Pancreas (tissue), 10 donors: ENCODE measurements at regions not wholly inside any gene's neighbourhood (a gene's known extent, or its start where the extent isn't known, plus 50 kb on each side); places are given as distances from the start of the nearest gene placed in this dataset.

Experiments
- ATAC-seq, 4 donors: fragments of 200-7000 bp; cut with Tn5 transposase; one replicate each; pipeline versions ENCODE4 v1.8.0 to v1.9.1; 2020; ENCODE audit warnings: mild to moderate bottlenecking in 4 of 4, moderate library complexity in 4 of 4
- DNase-seq, 6 donors: peaks; one replicate each; pipeline ENCODE4 v3.0.0-alpha.2; 2020
- FAIRE-seq: peaks from 2 replicates; lab custom pipeline; 2012; peaks lifted over from hg19 to GRCh38; lab: Jason Lieb, UNC
- H3K27ac ChIP-seq, 4 donors: fragments of 200-600 bp; sonication (generic); 1 replicate in 3 of 4; 2 replicates in 1 of 4; pipeline versions ENCODE4 v1.5.0 to v1.8.0; 2020
- H3K27me3 ChIP-seq, 4 donors: fragments of 200-600 bp; one replicate each; pipeline ENCODE4 v1.8.0; 2021
- H3K36me3 ChIP-seq, 3 donors: fragments of 200-600 bp; sonication (generic) in 1 of 3; one replicate each; pipeline versions ENCODE4 v1.5.0 to v1.8.0; 2020 to 2021
- H3K4me1 ChIP-seq, 3 donors: fragments of 200-600 bp; one replicate each; pipeline ENCODE4 v1.8.0; 2021
- H3K4me3 ChIP-seq, 4 donors: fragments of 200-600 bp; sonication (generic) in 2 of 4; one replicate each; pipeline versions ENCODE4 v1.5.0 to v1.8.0; 2020 to 2021
- H3K9me3 ChIP-seq, 4 donors: fragments of 200-600 bp; one replicate each; pipeline ENCODE4 v1.8.0; 2021
- CTCF ChIP-seq, 4 donors: fragments of 200-600 bp; sonication (generic) in 3 of 4; IDR thresholded peaks; one replicate each; pipeline versions ENCODE4 v1.5.0 to v1.8.0; 2021; ENCODE audit warnings: antibody characterized with exemption in 4 of 4
- whole genome bisulfite sequencing, 2 donors: extraction: QIAGEN DNeasy Blood & Tissue Kit; methylation state at CpG; one replicate each; pipeline ENCODE4 v1.1.7; 2013; 5-methylcytosine and 5-hydroxymethylcytosine counted together
- intact Hi-C, 3 donors: fragments of 100-400 bp; cut with DNase I; formaldehyde crosslinking; loops; one replicate each; pipeline versions ENCODE4 v1.11.1 to v1.14.2; 2022
- donor health status: healthy with polysubstance abuse.
- donor health status: DM: no; HTN: no; CAD: no; lungs with moderate emphysema.
- donor health status: DM: no; HTN: no; CAD: no.
- donor health status: control.
- donor health status: control.
- donor health status: Bipolar disorder and iron deficiency.
- donor health status: DM: yes; HTN: yes; CAD: no.
- donor health status: DM: no; HTN: no; CAD: no.
- donor health status: DM: no; HTN: no; CAD: no.
- donor health status: DM: yes; HTN: yes; CAD: no.

GRCh38 chr10:131519723-131520605 is 208.4 kb upstream of the TCERG1L start:
- Histone ChIP-seq H3K9me3 (no peaks in the 10 kb centered on the region), H3K4me3 (no peak overlapping the region), H3K36me3 (no peaks in the 10 kb centered on the region), H3K27me3 (no peaks in the 10 kb centered on the region), H3K4me1 (no peaks in the 10 kb centered on the region), H3K27ac (no peak overlapping the region)
- intact Hi-C loops: no loop called here
- no peak for FAIRE-seq
- no peak for DNase-seq
- 75 to 84% methylated on average over 42 to 43 of the region's 43 CpGs for WGBS, 2 donors
- TF ChIP-seq CTCF (IDR thresholded peaks at IDR 0.05): no peak
- no peak for ATAC-seq

GRCh38 chr10:131531265-131532190 is 220.0 kb upstream of the TCERG1L start:
- 74 to 88% methylated on average over 25 of the region's 25 CpGs for WGBS, 2 donors
- no peak for ATAC-seq
- FAIRE-seq: no peak
- Histone ChIP-seq H3K9me3 (no peaks in the 10 kb centered on the region), H3K27me3 (no peaks in the 10 kb centered on the region), H3K27ac (no peak overlapping the region), H3K4me3 (no peak overlapping the region), H3K4me1 (no peaks in the 10 kb centered on the region), H3K36me3 (no peaks in the 10 kb centered on the region)
- intact Hi-C loops: no loop called here
- DNase-seq: no peak
- no peak for TF ChIP-seq CTCF (IDR thresholded peaks at IDR 0.05)

GRCh38 chr10:131532291-131532690 is 220.8 kb upstream of the TCERG1L start:
- FAIRE-seq: no peak
- DNase-seq: no peak
- H3K36me3 ChIP-seq: no peaks in the 10 kb centered on the region
- no peak overlapping the region for H3K27ac ChIP-seq
- intact Hi-C loops: no loop called here
- no peak for TF ChIP-seq CTCF (IDR thresholded peaks at IDR 0.05)
- no peak for ATAC-seq
- no peaks in the 10 kb centered on the region for H3K9me3 ChIP-seq
- no peaks in the 10 kb centered on the region for H3K4me1 ChIP-seq
- no peaks in the 10 kb centered on the region for H3K27me3 ChIP-seq
- 71 to 82% methylated on average over 13 of the region's 13 CpGs for WGBS, 2 donors
- H3K4me3 ChIP-seq: no peak overlapping the region

GRCh38 chr10:131532745-131533341 is 221.3 kb upstream of the TCERG1L start:
- no peak for TF ChIP-seq CTCF (IDR thresholded peaks at IDR 0.05)
- intact Hi-C loops: no loop called here
- Histone ChIP-seq H3K4me1 (no peaks in the 10 kb centered on the region), H3K4me3 (no peak overlapping the region), H3K9me3 (no peaks in the 10 kb centered on the region), H3K27ac (no peak overlapping the region), H3K27me3 (no peaks in the 10 kb centered on the region), H3K36me3 (no peaks in the 10 kb centered on the region)
- FAIRE-seq (no peak), DNase-seq (no peak), ATAC-seq (no peak)
- 69 to 74% methylated on average over 24 of the region's 24 CpGs for WGBS, 2 donors
